ENCODE measurements at regions not wholly inside any gene's neighbourhood (a gene's known extent, or its start where the extent isn't known, plus 50 kb on each side); places are given as distances from the start of the nearest gene placed in this dataset.

GRCh38 chr3:34212656-34213055, 414.2 kb downstream of the PDCD6IP start:
- BruUV-seq (replicated peaks), result no TSS peak
- intact Hi-C loops (cut with micrococcal nuclease; ENCODE audit: unreplicated experiment), result no loop called here
- TF ChIP-seq REST (IDR thresholded peaks at IDR 0.05; ENCODE audit: insufficient read depth in 1 of 2, low read depth in 2 of 2, low read length in 1 of 2) (no peak), SIN3A (IDR thresholded peaks at IDR 0.05; ENCODE audit: borderline replicate concordance, insufficient read depth, low read depth, low read length) (no peak), TCF7L2 (IDR thresholded peaks at IDR 0.05; ENCODE audit: low read depth, low read length) (no peak), POLR2AphosphoS5 (IDR thresholded peaks at IDR 0.05; ENCODE audit: low read depth, low read length) (no peak), CTCF (IDR thresholded peaks at IDR 0.05) (no peak)
- ChIA-PET POLR2A (no interaction called here), CTCF (no interaction called here)
- H3K36me3 ChIP-seq (ENCODE audit: control insufficient read depth, insufficient read depth, low read length), result no peaks in the 10 kb centered on the region
- H3K27ac ChIP-seq (ENCODE audit: low read length), result no peak overlapping the region
- no peaks in the 10 kb centered on the region; the same call in 1 of the 2 replicates for H3K4me1 ChIP-seq (ENCODE audit: control insufficient read depth, insufficient read depth, low read length)
- no peak for ATAC-seq
- in situ Hi-C loops (cut with HindIII; ENCODE audit: low pct_unique_long_range_greater_than_20kb, low sequenced_read_pairs), result no loop called here
- no peak overlapping the region for H3K4me3 ChIP-seq (ENCODE audit: low read depth in 2 of 2, low read length in 2 of 2)
- DNase-seq (ENCODE audit: low read depth, low spot score), result no peak
- no peaks in the 10 kb centered on the region for H3K9me3 ChIP-seq (ENCODE audit: control insufficient read depth, insufficient read depth, low read depth, low read length)
- no peaks in the 10 kb centered on the region for H3K27me3 ChIP-seq (ENCODE audit: control insufficient read depth, insufficient read depth, low read length)

- ATAC-seq (no peak), DNase-seq (ENCODE audit: low read depth, low spot score) (no peak)
- no peak overlapping the region for H3K27ac ChIP-seq (ENCODE audit: low read length)
- TF ChIP-seq POLR2AphosphoS5 (IDR thresholded peaks at IDR 0.05; ENCODE audit: low read depth, low read length) (no peak), CTCF (IDR thresholded peaks at IDR 0.05) (no peak), TCF7L2 (IDR thresholded peaks at IDR 0.05; ENCODE audit: low read depth, low read length) (no peak)
- ChIA-PET POLR2A (no interaction called here), CTCF (no interaction called here)
- H3K36me3 ChIP-seq (ENCODE audit: control insufficient read depth, insufficient read depth, low read length), result no peaks in the 10 kb centered on the region
- no peaks in the 10 kb centered on the region for H3K27me3 ChIP-seq (ENCODE audit: control insufficient read depth, insufficient read depth, low read length)
- in situ Hi-C loops (cut with HindIII; ENCODE audit: low pct_unique_long_range_greater_than_20kb, low sequenced_read_pairs) (no loop called here), intact Hi-C loops (cut with micrococcal nuclease; ENCODE audit: unreplicated experiment) (no loop called here)
- no peaks in the 10 kb centered on the region; the same call in 1 of the 2 replicates for H3K4me1 ChIP-seq (ENCODE audit: control insufficient read depth, insufficient read depth, low read length)
- no peak overlapping the region for H3K4me3 ChIP-seq (ENCODE audit: low read depth in 2 of 2, low read length in 2 of 2)
- H3K9me3 ChIP-seq (ENCODE audit: control insufficient read depth, insufficient read depth, low read depth, low read length), result no peaks in the 10 kb centered on the region
- no TSS peak for BruUV-seq (replicated peaks)
Measured at GRCh38 chr3:34213478-34213877, 415.0 kb downstream of the PDCD6IP start.
